HCT116 (cell line): ENCODE measurements at regions not wholly inside any gene's neighbourhood (a gene's known extent, or its start where the extent isn't known, plus 50 kb on each side); places are given as distances from the start of the nearest gene placed in this dataset.

Source experiments
- ATAC-seq: fragments of 200-7000 bp; cut with Tn5 transposase; 2 replicates; pipeline ENCODE4 v1.9.1; 2020; ENCODE audit warnings: mild to moderate bottlenecking, moderate library complexity
- BruUV-seq: library from RNA; stranded (reverse); fragments of 400-500 nt; replicated peaks from 2 replicates; lab custom pipeline; 2021; lab: Mats Ljungman, UMichigan
- CTCF ChIA-PET: fragments of 300-600 bp; sonication (Branson Sonifier 250); formaldehyde crosslinking; loops from one replicate; lab custom pipeline; 2021; ENCODE audit warnings: antibody characterized with exemption; lab: Charles Lee
- POLR2A ChIA-PET: fragments of 300-600, 350-600 bp; sonication (Branson Sonifier 250); formaldehyde crosslinking; loops from one replicate; lab custom pipeline; 2021; ENCODE audit warnings: antibody characterized with exemption; lab: Charles Lee
- RAD21 ChIA-PET, 2 experiments: fragments of 300-600 bp; sonication (Branson Sonifier 250); formaldehyde crosslinking; loops; one replicate each; lab custom pipeline; 2023; ENCODE audit warnings: low total read pairs in 2 of 2; ENCODE audit not compliant: uncharacterized antibody in 2 of 2, unreplicated experiment in 2 of 2, low non-redundant PET in 1 of 2; lab: Charles Lee
- DNase-seq: peaks from one replicate; pipeline ENCODE4 v3.0.0-alpha.2; 2010; ENCODE audit warnings: low read depth, low spot score
- H2AFZ ChIP-seq: fragments of 200-600 bp; shearing (Covaris generic), sonication (generic); 2 replicates; pipeline ENCODE4 v1.6.1; 2017; ENCODE audit warnings: low read depth, mixed run types, mixed read lengths, antibody characterized with exemption, low read length; ENCODE audit not compliant: poor library complexity, severe bottlenecking
- H3K27ac ChIP-seq: 2 replicates; pipeline ENCODE4 v1.5.1; 2012; ENCODE audit warnings: low read depth, low read length
- H3K27me3 ChIP-seq: fragments of 200-600 bp; sonication (generic); 2 replicates; pipeline ENCODE4 v1.6.1; 2016; ENCODE audit warnings: mixed run types, low read length, mixed read lengths; ENCODE audit not compliant: insufficient read depth
- H3K36me3 ChIP-seq, 2 experiments: fragments of 200-500 bp in 1 of 2; fragments of 200-600 bp in 1 of 2; sonication (Bioruptor generic) in 1 of 2; sonication (generic) in 1 of 2; 2 replicates each; pipeline versions ENCODE4 v1.5.1 to v1.6.1; 2014 to 2016; ENCODE audit warnings: low read length in 2 of 2, inconsistent platforms in 1 of 2, mixed read lengths in 1 of 2, mixed run types in 1 of 2; ENCODE audit not compliant: insufficient read depth in 2 of 2, control insufficient read depth in 1 of 2
- H3K4me1 ChIP-seq, 2 experiments: fragments of 200-600 bp in 1 of 2; sonication (generic) in 1 of 2; 2 replicates each; pipeline versions ENCODE4 v1.5.1 to v1.6.1; 2012 to 2017; ENCODE audit warnings: low read length in 2 of 2, inconsistent platforms in 1 of 2, mild to moderate bottlenecking in 1 of 2, mixed read lengths in 1 of 2, mixed run types in 1 of 2, moderate library complexity in 1 of 2; ENCODE audit not compliant: insufficient read depth in 2 of 2, control insufficient read depth in 1 of 2
- H3K4me2 ChIP-seq: fragments of 200-600 bp; sonication (generic); 2 replicates; pipeline ENCODE4 v1.6.1; 2017; ENCODE audit warnings: mixed run types, low read length, mixed read lengths
- H3K4me3 ChIP-seq, 2 experiments: fragments of 200-600 bp in 1 of 2; sonication (generic) in 1 of 2; replicated peaks in 1 of 2; 2 replicates each; pipeline ENCODE4 v1.5.1; 2011 to 2016; ENCODE audit warnings: low read length in 2 of 2, control low read depth in 1 of 2, low read depth in 1 of 2, mild to moderate bottlenecking in 1 of 2, mixed read lengths in 1 of 2, mixed run types in 1 of 2
- H3K79me2 ChIP-seq: fragments of 200-600 bp; sonication (generic); 2 replicates; pipeline ENCODE4 v1.6.1; 2017; ENCODE audit warnings: mild to moderate bottlenecking, mixed run types, low read length, moderate library complexity, mixed read lengths; ENCODE audit not compliant: insufficient read depth
- H3K9ac ChIP-seq: fragments of 200-600 bp; sonication (generic); 2 replicates; pipeline ENCODE4 v1.6.1; 2016; ENCODE audit warnings: low read length, mixed read lengths
- H3K9me2 ChIP-seq: fragments of 200-600 bp; sonication (generic), shearing (Covaris generic); 2 replicates; pipeline ENCODE4 v1.6.1; 2017; ENCODE audit warnings: mixed run types, mild to moderate bottlenecking, moderate library complexity; ENCODE audit not compliant: insufficient read depth
- H3K9me3 ChIP-seq, 2 experiments: fragments of 200-500 bp in 1 of 2; fragments of 200-600 bp in 1 of 2; sonication (Bioruptor generic) in 1 of 2; sonication (generic) in 1 of 2; 2 replicates each; pipeline ENCODE4 v1.6.1; 2014 to 2017; ENCODE audit warnings: low read length in 2 of 2, mixed read lengths in 2 of 2, inconsistent platforms in 1 of 2, low read depth in 1 of 2, mild to moderate bottlenecking in 1 of 2, mixed run types in 1 of 2, moderate library complexity in 1 of 2; ENCODE audit not compliant: control insufficient read depth in 1 of 2, insufficient read depth in 1 of 2
- H4K20me1 ChIP-seq: fragments of 200-600 bp; sonication (generic), shearing (Covaris generic); 2 replicates; pipeline ENCODE4 v1.6.1; 2017; ENCODE audit warnings: mixed run types, mild to moderate bottlenecking, moderate library complexity; ENCODE audit not compliant: insufficient read depth
- CEBPB ChIP-seq: IDR thresholded peaks from 2 replicates; pipeline ENCODE4 v1.6.1; 2012; ENCODE audit warnings: low read depth
- EGR1 ChIP-seq: IDR thresholded peaks from 2 replicates; pipeline ENCODE4 v1.6.1; 2012; ENCODE audit warnings: low read depth
- EZH2 ChIP-seq: fragments of 200-600 bp; sonication (generic); IDR thresholded peaks from 2 replicates; pipeline ENCODE4 v1.6.1; 2017; ENCODE audit warnings: antibody characterized with exemption, mixed run types
- POLR2A ChIP-seq: IDR thresholded peaks from 2 replicates; pipeline ENCODE4 v1.7.0; 2011; ENCODE audit warnings: borderline replicate concordance; ENCODE audit not compliant: insufficient read depth, insufficient read length; ENCODE audit errors: extremely low read depth
- RAD21 ChIP-seq: IDR thresholded peaks from 2 replicates; pipeline ENCODE4 v1.6.1; 2012; ENCODE audit warnings: low read depth, mild to moderate bottlenecking
- REST ChIP-seq: IDR thresholded peaks from 2 replicates; pipeline ENCODE4 v1.6.1; 2012; ENCODE audit warnings: low read depth
- SIN3A ChIP-seq: IDR thresholded peaks from 2 replicates; pipeline ENCODE4 v1.6.1; 2012; ENCODE audit warnings: low read depth
- YY1 ChIP-seq: IDR thresholded peaks from 2 replicates; pipeline ENCODE4 v1.6.1; 2011; ENCODE audit warnings: low read length, low read depth, moderate library complexity, mild to moderate bottlenecking; ENCODE audit not compliant: insufficient replicate concordance; ENCODE audit errors: extremely low read depth
- intact Hi-C: fragments of 100-400 bp; cut with micrococcal nuclease; formaldehyde crosslinking; loops from 2 replicates; pipeline ENCODE4 v1.10.0; 2022

- H3K4me1 ChIP-seq = no peaks in the 10 kb centered on the region
- ChIA-PET CTCF (no interaction called here), POLR2A (no interaction called here)
- intact Hi-C loops = no loop called here
- no peaks in the 10 kb centered on the region for H3K9me2 ChIP-seq
- no peak overlapping the region for H3K4me2 ChIP-seq
- no peak for ATAC-seq
- TF ChIP-seq REST = no peak
- no peak for TF ChIP-seq SIN3A
- no peak for TF ChIP-seq RAD21
- TF ChIP-seq POLR2A = no peak
- TF ChIP-seq YY1 = no peak
- TF ChIP-seq EGR1 = no peak
- TF ChIP-seq EZH2 = no peak
- no peak for TF ChIP-seq CEBPB
- TF ChIP-seq, all 23 proteins: peak for 0
- H3K27ac ChIP-seq = no peak overlapping the region
- no peaks in the 10 kb centered on the region for H3K36me3 ChIP-seq
- RAD21 ChIA-PET = no interaction called here
- H3K27me3 ChIP-seq = peaks cover 11% of the 10 kb centered on the region
- no peaks in the 10 kb centered on the region for H3K79me2 ChIP-seq
- BruUV-seq = no TSS peak
- H3K4me3 ChIP-seq = no peak overlapping the region
- DNase-seq = no peak
- no peaks in the 10 kb centered on the region for H4K20me1 ChIP-seq
- no peak overlapping the region for H3K9ac ChIP-seq
- no peaks in the 10 kb centered on the region for H3K9me3 ChIP-seq
- no peak overlapping the region for H2AFZ ChIP-seq
Observed at GRCh38 chr14:55948399-55948798, 169.8 kb upstream of the PELI2 start.

- no peak for DNase-seq
- CTCF ChIA-PET = no interaction called here
- Histone ChIP-seq H3K27me3 (peaks cover 17% of the 10 kb centered on the region), H3K4me1 (no peaks in the 10 kb centered on the region), H3K27ac (no peak overlapping the region), H2AFZ (no peak overlapping the region), H3K36me3 (no peaks in the 10 kb centered on the region), H3K9ac (no peak overlapping the region), H3K79me2 (no peaks in the 10 kb centered on the region), H3K9me3 (no peaks in the 10 kb centered on the region), H3K4me3 (no peak overlapping the region), H4K20me1 (no peaks in the 10 kb centered on the region), H3K4me2 (no peak overlapping the region), H3K9me2 (no peaks in the 10 kb centered on the region)
- intact Hi-C loops = no loop called here
- TF ChIP-seq RAD21 = no peak
- POLR2A ChIA-PET = no interaction called here
- no TSS peak for BruUV-seq
- RAD21 ChIA-PET = no interaction called here
- ATAC-seq = no peak
Observed at GRCh38 chr14:55949708-55950107, 168.5 kb upstream of the PELI2 start.
